ENCODE measurements at regions not wholly inside any gene's neighbourhood (a gene's known extent, or its start where the extent isn't known, plus 50 kb on each side); places are given as distances from the start of the nearest gene placed in this dataset.

DNA sequence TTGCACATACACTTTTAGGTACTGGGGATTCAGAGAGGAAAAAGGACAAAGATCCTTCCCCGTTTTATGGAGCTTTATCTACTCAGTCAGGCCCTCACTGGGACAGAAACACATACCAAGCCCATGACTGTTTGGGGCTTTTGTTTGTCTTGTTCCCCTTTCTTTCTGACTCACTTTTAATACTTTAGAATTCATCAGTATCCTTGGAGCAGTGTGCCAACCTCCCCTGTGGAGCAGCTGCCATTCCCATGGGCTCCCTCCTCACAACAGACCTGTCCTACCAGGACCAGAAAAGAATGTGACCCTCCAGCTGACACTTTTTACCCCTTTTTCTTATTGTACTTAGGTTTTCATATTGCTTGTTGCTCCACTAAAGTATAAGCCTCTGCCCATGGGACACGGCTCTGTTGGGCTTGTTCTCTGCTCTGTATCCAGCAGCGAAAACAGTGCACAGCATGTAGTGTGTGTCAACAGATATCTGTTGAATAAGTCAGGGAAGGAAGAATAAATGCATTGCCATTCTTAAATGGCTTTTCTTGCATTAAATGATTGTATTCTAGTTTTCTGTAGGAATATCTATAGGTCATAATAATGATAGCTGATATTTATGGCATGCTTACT lies 431.1 kb downstream of the EFNB2 start:
- Histone ChIP-seq H3K27ac (ENCODE audit: low read length) (no peak overlapping the region), H4K20me1 (ENCODE audit: insufficient read depth, low read depth, low read length) (no peaks in the 10 kb centered on the region), H3K36me3 (ENCODE audit: insufficient read depth, low read length) (no peaks in the 10 kb centered on the region), H3K9me2 (replicated peaks; ENCODE audit: insufficient read depth, low read length) (no peaks in the 10 kb centered on the region), H3K27me3 (ENCODE audit: low read length) (no peaks in the 10 kb centered on the region), H3K9ac (ENCODE audit: low read length) (no peak overlapping the region), H3K79me2 (ENCODE audit: low read length) (no peaks in the 10 kb centered on the region), H3K4me3 (ENCODE audit: low read length) (no peak overlapping the region), H2AFZ (ENCODE audit: low read length) (no peak overlapping the region), H3K4me1 (ENCODE audit: low read length) (no peaks in the 10 kb centered on the region), H3K9me3 (ENCODE audit: low read length) (peaks cover 6% of the 10 kb centered on the region), H3K4me2 (ENCODE audit: low read depth, low read length, poor library complexity, severe bottlenecking) (no peak overlapping the region)
- no peak for DNase-seq

DNA sequence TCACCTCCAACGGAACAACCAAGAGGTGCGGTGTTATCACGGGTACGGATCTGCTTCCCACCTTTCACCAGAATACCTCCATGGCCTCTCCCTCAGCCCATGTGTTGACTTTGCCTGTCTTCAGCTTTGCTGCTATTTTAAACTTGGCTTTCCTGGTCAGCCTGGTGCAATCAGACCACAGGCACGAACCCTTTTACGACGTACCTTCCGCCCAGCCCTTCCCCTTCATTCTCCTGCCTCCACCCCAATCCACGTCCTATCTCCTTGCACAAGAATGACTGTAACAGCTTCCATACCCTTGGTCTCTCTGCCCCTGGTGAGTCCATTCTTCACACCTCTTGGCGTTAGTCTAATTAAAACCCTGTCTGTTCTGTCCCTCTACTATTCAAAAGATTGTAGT lies 431.7 kb downstream of the EFNB2 start:
- Histone ChIP-seq H3K4me1 (ENCODE audit: low read length) (no peaks in the 10 kb centered on the region), H3K79me2 (ENCODE audit: low read length) (no peaks in the 10 kb centered on the region), H3K9me3 (ENCODE audit: low read length) (peaks cover 6% of the 10 kb centered on the region; the same call in 1 of the 2 replicates), H3K4me2 (ENCODE audit: low read depth, low read length, poor library complexity, severe bottlenecking) (no peak overlapping the region), H3K9me2 (replicated peaks; ENCODE audit: insufficient read depth, low read length) (no peaks in the 10 kb centered on the region), H4K20me1 (ENCODE audit: insufficient read depth, low read depth, low read length) (no peaks in the 10 kb centered on the region), H3K4me3 (ENCODE audit: low read length) (no peak overlapping the region), H3K9ac (ENCODE audit: low read length) (no peak overlapping the region), H3K36me3 (ENCODE audit: insufficient read depth, low read length) (no peaks in the 10 kb centered on the region), H2AFZ (ENCODE audit: low read length) (no peak overlapping the region), H3K27ac (ENCODE audit: low read length) (no peak overlapping the region), H3K27me3 (ENCODE audit: low read length) (no peaks in the 10 kb centered on the region)
- no peak for DNase-seq

DNA sequence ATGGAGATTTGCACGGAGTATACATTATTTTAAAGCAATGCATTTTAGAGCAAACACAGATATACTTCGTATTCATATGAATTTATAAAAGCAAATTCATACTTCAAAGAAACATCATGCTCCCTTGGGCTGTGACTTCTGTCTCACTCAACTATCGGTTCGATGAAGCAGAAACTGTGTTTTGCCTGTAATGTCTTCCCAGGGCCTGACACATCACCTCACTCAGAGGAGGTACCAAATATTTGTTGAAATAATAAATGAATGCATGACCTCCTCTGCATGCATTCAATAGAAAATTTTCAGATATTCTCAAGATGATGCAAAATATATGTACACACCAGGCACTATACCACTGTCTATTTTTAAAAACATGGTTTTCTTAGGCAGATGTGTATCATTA lies 432.7 kb downstream of the EFNB2 start:
- Histone ChIP-seq H3K79me2 (ENCODE audit: low read length) (no peaks in the 10 kb centered on the region), H3K4me1 (ENCODE audit: low read length) (no peaks in the 10 kb centered on the region), H2AFZ (ENCODE audit: low read length) (no peak overlapping the region)

DNA sequence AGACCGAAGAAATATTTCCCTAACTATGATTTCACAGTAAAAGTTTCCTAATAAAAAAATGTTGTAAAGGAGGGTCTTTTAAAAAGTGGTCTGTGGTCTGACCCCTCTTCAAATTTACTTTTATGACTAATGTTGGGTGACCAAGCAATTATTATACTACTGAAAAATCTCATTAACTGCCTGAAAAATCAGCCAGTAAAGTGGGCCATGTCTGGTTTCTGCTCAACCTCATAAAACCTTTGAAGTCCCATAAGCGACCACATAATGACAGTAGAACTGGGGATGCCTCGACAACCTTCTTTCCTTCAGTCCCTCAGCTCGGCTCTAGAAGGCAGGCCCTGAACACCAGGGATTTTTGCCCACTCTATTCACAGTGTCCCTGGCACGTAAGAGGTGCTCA lies 434.3 kb downstream of the EFNB2 start:
- Histone ChIP-seq H3K27ac (ENCODE audit: low read length) (no peak overlapping the region), H3K4me2 (ENCODE audit: low read depth, low read length, poor library complexity, severe bottlenecking) (no peak overlapping the region), H4K20me1 (ENCODE audit: insufficient read depth, low read depth, low read length) (no peaks in the 10 kb centered on the region), H3K9me2 (replicated peaks; ENCODE audit: insufficient read depth, low read length) (no peaks in the 10 kb centered on the region), H3K79me2 (ENCODE audit: low read length) (no peaks in the 10 kb centered on the region), H3K4me3 (ENCODE audit: low read length) (no peak overlapping the region), H2AFZ (ENCODE audit: low read length) (no peak overlapping the region), H3K4me1 (ENCODE audit: low read length) (no peaks in the 10 kb centered on the region), H3K9me3 (ENCODE audit: low read length) (0 out of 2 replicates have a peak, but pooled peaks cover 6% of the 10 kb centered on the region), H3K27me3 (ENCODE audit: low read length) (no peaks in the 10 kb centered on the region), H3K9ac (ENCODE audit: low read length) (no peak overlapping the region), H3K36me3 (ENCODE audit: insufficient read depth, low read length) (no peaks in the 10 kb centered on the region)
- no peak for DNase-seq

More for the DNA sequence above, 432.7 kb downstream of the EFNB2 start:
- H3K9ac ChIP-seq (ENCODE audit: low read length), result no peak overlapping the region
- no peaks in the 10 kb centered on the region for H3K27me3 ChIP-seq (ENCODE audit: low read length)
- no peak overlapping the region for H3K4me3 ChIP-seq (ENCODE audit: low read length)
- H3K27ac ChIP-seq (ENCODE audit: low read length), result no peak overlapping the region
- H3K9me3 ChIP-seq (ENCODE audit: low read length), result peaks cover 6% of the 10 kb centered on the region; the same call in 1 of the 2 replicates
- H3K9me2 ChIP-seq (replicated peaks; ENCODE audit: insufficient read depth, low read length), result no peaks in the 10 kb centered on the region
- H3K4me2 ChIP-seq (ENCODE audit: low read depth, low read length, poor library complexity, severe bottlenecking), result no peak overlapping the region
- DNase-seq, result no peak
- no peaks in the 10 kb centered on the region for H3K36me3 ChIP-seq (ENCODE audit: insufficient read depth, low read length)
- no peaks in the 10 kb centered on the region for H4K20me1 ChIP-seq (ENCODE audit: insufficient read depth, low read depth, low read length)

DNA sequence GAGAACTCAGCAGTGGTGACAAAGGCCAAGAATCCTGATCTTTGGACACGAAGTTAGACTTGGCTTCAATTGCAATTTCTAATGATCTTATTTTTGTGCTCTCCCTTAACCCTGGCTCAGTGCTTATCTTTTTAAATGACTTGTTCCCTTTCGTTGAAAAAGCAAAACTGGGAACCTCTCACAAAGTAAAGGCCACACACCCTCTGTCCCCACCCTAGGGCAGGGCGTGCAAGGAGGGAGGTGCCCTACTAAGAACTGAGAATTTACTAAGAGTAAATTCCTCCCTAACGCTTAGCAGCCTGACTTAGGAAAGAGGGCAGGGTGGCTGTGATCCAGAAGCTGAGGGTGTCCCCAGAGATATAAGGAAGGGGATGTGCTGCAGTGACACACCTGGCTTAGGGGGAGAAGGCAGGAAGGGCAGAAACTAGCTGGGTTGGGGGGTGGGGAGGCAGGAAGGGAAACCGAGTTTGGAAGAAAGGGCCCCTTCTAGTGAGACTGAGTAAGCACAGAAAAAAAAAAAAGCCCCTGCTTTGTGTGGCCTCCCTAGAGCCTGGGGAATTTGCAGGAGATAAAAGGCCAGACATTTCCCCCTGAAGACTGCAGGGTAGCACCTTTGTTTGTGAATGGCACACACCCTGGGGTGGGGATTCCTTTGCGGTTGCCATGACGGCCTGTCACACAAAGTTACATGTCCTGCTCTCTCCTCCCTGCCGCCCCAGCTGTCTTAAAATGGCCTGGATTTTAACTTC lies 435.1 kb downstream of the EFNB2 start:
- no peak overlapping the region for H3K27ac ChIP-seq (ENCODE audit: low read length)
- no peaks in the 10 kb centered on the region for H3K27me3 ChIP-seq (ENCODE audit: low read length)
- H3K9me2 ChIP-seq (replicated peaks; ENCODE audit: insufficient read depth, low read length), result no peaks in the 10 kb centered on the region
- no peak overlapping the region for H3K9ac ChIP-seq (ENCODE audit: low read length)
- no peaks in the 10 kb centered on the region for H4K20me1 ChIP-seq (ENCODE audit: insufficient read depth, low read depth, low read length)
- H3K79me2 ChIP-seq (ENCODE audit: low read length), result no peaks in the 10 kb centered on the region
- no peak overlapping the region for H2AFZ ChIP-seq (ENCODE audit: low read length)
- H3K4me1 ChIP-seq (ENCODE audit: low read length), result no peaks in the 10 kb centered on the region
- H3K9me3 ChIP-seq (ENCODE audit: low read length), result peaks cover 6% of the 10 kb centered on the region; the same call in 1 of the 2 replicates
- no peak overlapping the region for H3K4me3 ChIP-seq (ENCODE audit: low read length)
- DNase-seq, result no peak
- no peaks in the 10 kb centered on the region for H3K36me3 ChIP-seq (ENCODE audit: insufficient read depth, low read length)
- H3K4me2 ChIP-seq (ENCODE audit: low read depth, low read length, poor library complexity, severe bottlenecking), result no peak overlapping the region

DNA sequence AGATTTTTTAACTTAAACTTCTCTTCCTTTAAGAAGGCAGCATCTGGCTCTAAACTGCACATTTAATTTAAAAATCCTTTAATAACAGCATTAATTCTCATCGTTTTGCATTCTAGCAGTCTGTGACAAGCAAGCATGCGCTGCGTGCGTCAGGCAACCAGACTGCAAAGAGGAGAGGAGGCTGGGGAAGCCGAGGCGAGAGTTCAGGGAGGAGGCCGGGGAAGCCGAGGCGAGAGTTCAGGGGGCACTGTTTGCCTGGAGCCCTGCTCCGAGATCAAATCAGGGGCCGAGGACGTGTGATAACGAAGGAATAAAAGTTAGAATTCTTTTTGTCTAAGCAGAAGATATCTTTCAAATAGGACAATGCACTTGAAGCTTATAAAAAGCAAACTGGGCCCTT lies 435.7 kb downstream of the EFNB2 start:
- Histone ChIP-seq H3K9ac (ENCODE audit: low read length) (no peak overlapping the region), H3K4me1 (ENCODE audit: low read length) (no peaks in the 10 kb centered on the region), H3K9me2 (replicated peaks; ENCODE audit: insufficient read depth, low read length) (no peaks in the 10 kb centered on the region), H3K36me3 (ENCODE audit: insufficient read depth, low read length) (no peaks in the 10 kb centered on the region), H2AFZ (ENCODE audit: low read length) (no peak overlapping the region), H4K20me1 (ENCODE audit: insufficient read depth, low read depth, low read length) (no peaks in the 10 kb centered on the region), H3K4me3 (ENCODE audit: low read length) (no peak overlapping the region), H3K9me3 (ENCODE audit: low read length) (peaks cover 4% of the 10 kb centered on the region; the same call in 1 of the 2 replicates), H3K27ac (ENCODE audit: low read length) (no peak overlapping the region), H3K4me2 (ENCODE audit: low read depth, low read length, poor library complexity, severe bottlenecking) (no peak overlapping the region), H3K27me3 (ENCODE audit: low read length) (no peaks in the 10 kb centered on the region), H3K79me2 (ENCODE audit: low read length) (no peaks in the 10 kb centered on the region)
- no peak for DNase-seq

DNA sequence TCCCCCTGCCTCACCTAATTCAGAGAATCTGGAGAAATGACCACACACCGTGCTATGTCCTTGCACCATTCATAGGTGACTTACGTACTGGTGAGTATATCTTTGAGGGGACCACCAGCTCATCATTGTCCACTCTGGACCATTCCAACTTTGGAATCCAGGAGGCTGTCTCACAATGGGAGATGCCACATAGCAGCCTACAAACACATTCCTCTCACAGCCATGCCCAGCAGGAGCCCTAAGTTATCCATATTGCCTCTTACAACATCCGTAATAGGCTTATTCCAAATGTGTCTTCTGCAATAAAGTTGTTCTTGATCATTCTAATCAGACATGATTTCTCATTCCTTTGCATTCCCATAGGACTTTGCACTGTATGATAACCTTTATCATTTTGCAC lies 436.7 kb downstream of the EFNB2 start:
- H3K9me3 ChIP-seq (ENCODE audit: low read length), result peaks cover 4% of the 10 kb centered on the region; the same call in 1 of the 2 replicates
- H3K9me2 ChIP-seq (replicated peaks; ENCODE audit: insufficient read depth, low read length), result no peaks in the 10 kb centered on the region
- no peak overlapping the region for H3K9ac ChIP-seq (ENCODE audit: low read length)
- no peak for DNase-seq
- no peaks in the 10 kb centered on the region for H3K4me1 ChIP-seq (ENCODE audit: low read length)
- no peaks in the 10 kb centered on the region for H4K20me1 ChIP-seq (ENCODE audit: insufficient read depth, low read depth, low read length)
- no peak overlapping the region for H3K27ac ChIP-seq (ENCODE audit: low read length)
- no peak overlapping the region for H2AFZ ChIP-seq (ENCODE audit: low read length)
- no peaks in the 10 kb centered on the region for H3K27me3 ChIP-seq (ENCODE audit: low read length)
- H3K4me2 ChIP-seq (ENCODE audit: low read depth, low read length, poor library complexity, severe bottlenecking), result no peak overlapping the region
- H3K79me2 ChIP-seq (ENCODE audit: low read length), result no peaks in the 10 kb centered on the region
- H3K36me3 ChIP-seq (ENCODE audit: insufficient read depth, low read length), result no peaks in the 10 kb centered on the region
- H3K4me3 ChIP-seq (ENCODE audit: low read length), result no peak overlapping the region

DNA sequence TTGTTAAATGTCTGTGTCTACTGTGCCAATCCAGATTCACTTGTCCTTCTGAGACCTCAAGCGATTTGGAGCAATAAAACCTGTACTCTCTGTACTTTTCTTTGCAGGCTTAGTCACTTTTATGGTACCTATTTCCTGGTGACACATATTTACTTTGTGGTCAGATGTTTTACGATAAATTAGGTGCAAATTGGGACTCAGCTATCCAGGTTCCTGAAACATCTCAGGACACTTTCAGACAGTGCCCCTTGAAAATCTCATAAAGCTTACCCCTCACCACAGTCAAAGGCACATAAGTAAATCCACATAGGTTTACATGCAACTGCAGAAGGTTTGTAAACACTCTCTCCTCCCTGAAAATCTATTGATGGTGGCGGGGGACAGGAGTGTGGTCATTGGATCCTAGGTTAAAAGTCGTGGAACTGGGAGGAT lies 438.8 kb downstream of the EFNB2 start:
- H3K4me2 ChIP-seq (ENCODE audit: low read depth, low read length, poor library complexity, severe bottlenecking), result no peak overlapping the region
- no peak overlapping the region for H2AFZ ChIP-seq (ENCODE audit: low read length)
- H3K79me2 ChIP-seq (ENCODE audit: low read length), result no peaks in the 10 kb centered on the region

More for the DNA sequence above, 438.8 kb downstream of the EFNB2 start:
- Histone ChIP-seq H3K4me1 (ENCODE audit: low read length) (no peaks in the 10 kb centered on the region), H3K4me3 (ENCODE audit: low read length) (no peak overlapping the region), H3K27ac (ENCODE audit: low read length) (no peak overlapping the region), H3K9me2 (replicated peaks; ENCODE audit: insufficient read depth, low read length) (no peaks in the 10 kb centered on the region), H4K20me1 (ENCODE audit: insufficient read depth, low read depth, low read length) (no peaks in the 10 kb centered on the region), H3K27me3 (ENCODE audit: low read length) (no peaks in the 10 kb centered on the region), H3K9me3 (ENCODE audit: low read length) (no peaks in the 10 kb centered on the region; the same call in none of the 2 replicates), H3K36me3 (ENCODE audit: insufficient read depth, low read length) (no peaks in the 10 kb centered on the region), H3K9ac (ENCODE audit: low read length) (no peak overlapping the region)
- DNase-seq, result no peak
